Activated CD4-positive, alpha-beta T cell treated with anti-CD3 and anti-CD28 coated beads, Interleukin-2, amount 10 ng/mL, durations not matched to agents 7 days and 5 days (primary cell): ENCODE measurements at regions not wholly inside any gene's neighbourhood (a gene's known extent, or its start where the extent isn't known, plus 50 kb on each side); places are given as distances from the start of the nearest gene placed in this dataset.
A peak's percentile ranks its signal among the peaks of the same experiment; 100 is the strongest.
"Not testable (repeated sequence)": the region's sequence is repeated elsewhere in the genome, so short reads cannot be mapped to it uniquely, and the experiment has no call there.

Experiments used
- CTCF ChIA-PET: fragments of 350-600 bp; sonication (Branson Sonifier 250); formaldehyde crosslinking; loops from one replicate; lab custom pipeline; 2021; ENCODE audit warnings: antibody characterized with exemption; lab: Charles Lee
- POLR2A ChIA-PET: fragments of 350-600 bp; sonication (Branson Sonifier 250); formaldehyde crosslinking; loops from one replicate; lab custom pipeline; 2021; ENCODE audit warnings: antibody characterized with exemption; lab: Charles Lee
- DNase-seq: peaks from one replicate; pipeline ENCODE4 v3.0.0-alpha.2; 2020
- H3K27ac Mint-ChIP-seq: one replicate; pipeline ENCODE4 v1.8.0; 2021; ENCODE audit warnings: mild to moderate bottlenecking, moderate library complexity, mixed read lengths
- H3K27me3 Mint-ChIP-seq: one replicate; pipeline ENCODE4 v1.8.0; 2021; ENCODE audit warnings: mixed read lengths
- H3K36me3 Mint-ChIP-seq: one replicate; pipeline ENCODE4 v1.8.0; 2021; ENCODE audit warnings: low read depth, mixed read lengths
- H3K4me1 Mint-ChIP-seq: one replicate; pipeline ENCODE4 v1.8.0; 2021; ENCODE audit warnings: mixed read lengths
- H3K4me3 Mint-ChIP-seq: one replicate; pipeline ENCODE4 v1.8.0; 2021; ENCODE audit warnings: mild to moderate bottlenecking, moderate library complexity, mixed read lengths
- H3K9me3 Mint-ChIP-seq: one replicate; pipeline ENCODE4 v1.8.0; 2021; ENCODE audit warnings: mixed read lengths

DNA sequence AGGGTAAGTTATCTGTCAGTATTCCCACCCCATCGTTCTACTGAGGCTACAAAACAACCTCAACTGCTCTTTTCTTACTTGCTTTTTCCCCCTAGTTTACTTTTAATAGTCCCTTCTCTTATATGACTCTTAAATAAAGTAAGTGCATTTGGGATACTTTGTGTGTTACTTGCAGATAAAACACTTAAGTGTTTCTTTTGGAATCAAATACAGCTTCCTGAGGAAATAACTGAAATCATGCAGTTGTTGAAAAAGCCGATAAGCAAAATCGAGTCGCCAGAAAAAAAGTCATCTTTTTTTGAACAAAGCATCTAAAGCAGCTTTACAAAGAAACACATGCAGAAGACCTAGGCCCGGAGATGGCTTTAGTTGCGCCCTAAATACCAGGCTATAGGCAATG, 53.5 kb upstream of the EPB41L4A start:
- H3K4me3 Mint-ChIP-seq: no peak overlapping the region
- no peaks in the 10 kb centered on the region for H3K36me3 Mint-ChIP-seq
- no peaks in the 10 kb centered on the region for H3K4me1 Mint-ChIP-seq
- CTCF ChIA-PET: no interaction called here
- no peaks in the 10 kb centered on the region for H3K9me3 Mint-ChIP-seq
- POLR2A ChIA-PET: no interaction called here
- H3K27me3 Mint-ChIP-seq: peaks cover 8% of the 10 kb centered on the region
- DNase-seq: no peak
- no peak overlapping the region for H3K27ac Mint-ChIP-seq

DNA sequence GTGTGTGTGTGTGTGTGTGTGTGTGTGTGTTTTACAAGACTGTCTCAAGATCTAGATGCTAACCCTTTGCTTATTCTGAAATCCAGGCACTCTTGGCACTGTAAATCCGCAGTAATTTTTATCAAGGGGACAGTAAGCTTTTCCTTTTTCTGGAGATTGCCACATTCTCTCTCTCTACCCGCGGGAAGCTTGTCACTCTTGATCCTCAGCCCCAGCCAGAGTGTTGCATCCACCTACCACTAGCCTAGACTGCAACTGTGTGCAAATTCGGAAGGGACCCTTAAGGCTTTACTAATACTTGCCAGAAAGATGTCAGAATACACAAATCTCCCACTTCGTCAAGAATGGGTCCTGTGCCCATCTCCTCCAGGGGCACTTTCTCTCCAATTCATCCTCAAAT, 54.9 kb upstream of the EPB41L4A start:
- Mint-ChIP-seq H3K4me3 (no peak overlapping the region), H3K9me3 (no peaks in the 10 kb centered on the region), H3K27me3 (peaks cover 8% of the 10 kb centered on the region), H3K27ac (no peak overlapping the region), H3K4me1 (no peaks in the 10 kb centered on the region), H3K36me3 (no peaks in the 10 kb centered on the region)
- CTCF ChIA-PET: interaction anchor here (0.6 kb wide), 1 partner anchor 621 kb away, joined by 4 read pairs; no protein-coding TSS in a partner anchor
- no peak for DNase-seq
- POLR2A ChIA-PET: no interaction called here

DNA sequence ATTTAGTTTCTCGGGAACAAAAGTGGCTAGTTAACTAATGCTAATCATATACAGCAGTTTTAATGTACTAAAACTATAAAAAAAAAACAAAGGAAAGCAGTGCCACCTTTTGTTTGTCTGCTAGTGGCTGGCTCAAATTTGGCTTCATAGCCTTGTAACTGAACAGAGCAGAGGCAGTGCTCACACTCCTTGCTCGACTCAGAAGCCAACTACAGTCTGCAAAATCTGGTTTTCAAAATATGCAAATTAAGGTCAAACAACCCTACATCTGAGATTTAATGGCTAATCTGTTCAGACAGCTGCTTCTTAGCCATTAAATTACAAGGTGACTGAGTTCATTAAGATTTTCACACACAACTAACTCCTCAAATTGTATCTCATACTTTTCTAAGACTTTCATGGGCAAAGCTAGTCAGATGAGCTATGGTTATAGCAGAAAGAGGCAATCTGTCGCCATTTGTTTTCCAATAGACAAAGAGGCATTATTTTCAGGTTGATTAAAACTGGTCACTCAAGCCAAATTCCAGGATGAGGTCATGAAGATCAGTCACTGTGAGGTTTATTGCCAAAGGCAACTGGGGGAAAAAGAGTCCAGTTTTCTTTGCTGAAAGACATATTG, 56.8 kb upstream of the EPB41L4A start:
- Mint-ChIP-seq H3K27ac (no peak overlapping the region), H3K36me3 (no peaks in the 10 kb centered on the region), H3K4me3 (no peak overlapping the region), H3K27me3 (peaks cover 8% of the 10 kb centered on the region), H3K4me1 (no peaks in the 10 kb centered on the region), H3K9me3 (no peaks in the 10 kb centered on the region)
- ChIA-PET CTCF (no interaction called here), POLR2A (no interaction called here)
- DNase-seq: no peak

DNA sequence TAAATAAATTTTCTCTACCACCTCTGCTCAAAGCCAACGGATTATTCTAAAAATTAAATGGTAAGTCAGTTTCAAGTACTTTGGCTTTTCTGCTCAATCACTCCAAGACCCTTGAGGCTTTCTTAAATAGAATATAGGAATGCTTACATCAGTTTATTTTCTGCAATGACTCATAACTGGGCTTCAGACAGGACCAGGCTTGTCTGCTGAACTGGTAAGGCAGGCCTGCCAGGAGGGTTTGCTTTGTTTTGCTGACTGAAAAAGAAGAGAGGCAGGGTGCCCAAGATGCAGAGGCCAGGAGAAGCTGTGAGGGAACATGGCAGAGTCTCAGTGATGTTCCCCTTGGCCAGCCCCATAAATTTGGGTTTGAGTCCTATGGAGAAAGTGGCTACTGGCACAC, 60.3 kb upstream of the EPB41L4A start:
- ChIA-PET POLR2A (no interaction called here), CTCF (interaction anchor here (1.0 to 1.5 kb wide), 2 partner anchors 9 to 26 kb away, joined by 3 to 4 read pairs; no protein-coding TSS in a partner anchor)
- no peaks in the 10 kb centered on the region for H3K9me3 Mint-ChIP-seq
- H3K4me1 Mint-ChIP-seq: no peaks in the 10 kb centered on the region
- H3K27ac Mint-ChIP-seq: no peak overlapping the region
- no peaks in the 10 kb centered on the region for H3K36me3 Mint-ChIP-seq
- no peak for DNase-seq
- H3K4me3 Mint-ChIP-seq: no peak overlapping the region
- H3K27me3 Mint-ChIP-seq: peaks cover 9% of the 10 kb centered on the region

DNA sequence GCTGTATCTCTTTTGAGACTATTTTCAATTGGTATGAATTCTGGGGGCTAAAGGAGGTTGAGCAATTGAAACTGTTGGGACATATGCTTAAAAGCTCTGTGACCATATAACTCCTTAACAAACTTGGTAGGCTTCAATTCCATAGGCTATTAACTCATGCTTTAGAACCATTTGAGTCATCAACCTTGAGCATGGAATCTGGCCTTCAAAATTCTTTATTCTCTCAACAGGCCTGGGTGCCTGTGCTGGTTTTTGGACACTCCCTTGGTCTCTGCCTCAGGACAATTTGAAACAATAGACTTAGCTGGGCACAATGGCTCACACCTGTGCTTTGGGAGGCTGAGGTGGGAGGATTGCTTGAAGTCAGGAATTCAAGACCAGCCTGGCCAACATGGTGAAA, 61.4 kb upstream of the EPB41L4A start:
- Mint-ChIP-seq H3K9me3 (no peaks in the 10 kb centered on the region), H3K27me3 (peaks cover 13% of the 10 kb centered on the region), H3K4me1 (no peaks in the 10 kb centered on the region), H3K27ac (no peak overlapping the region), H3K4me3 (no peak overlapping the region), H3K36me3 (no peaks in the 10 kb centered on the region)
- POLR2A ChIA-PET: no interaction called here
- CTCF ChIA-PET: interaction anchor here (1.0 to 1.5 kb wide), 2 partner anchors 10 to 25 kb away, joined by 3 to 4 read pairs; no protein-coding TSS in a partner anchor
- no peak for DNase-seq

DNA sequence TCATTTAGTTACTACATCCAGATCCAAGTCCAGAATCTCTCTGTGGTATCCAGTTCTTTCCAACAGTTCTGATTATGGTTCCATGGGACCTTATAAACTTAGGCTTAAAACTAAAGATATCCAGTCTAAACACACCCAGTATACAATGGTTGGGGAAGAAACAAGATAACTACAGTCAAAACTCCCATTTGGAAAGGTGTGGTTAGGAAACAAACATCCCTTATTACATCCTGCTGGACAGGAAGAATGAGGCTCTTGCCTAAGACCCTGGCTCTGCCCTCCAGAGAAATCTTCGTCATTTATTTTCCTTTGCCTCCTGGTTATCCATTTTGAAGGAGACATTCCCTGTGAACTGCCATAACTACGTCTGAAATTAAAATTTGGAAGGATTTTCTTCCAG, 64.6 kb upstream of the EPB41L4A start:
- CTCF ChIA-PET: no interaction called here
- no peaks in the 10 kb centered on the region for H3K9me3 Mint-ChIP-seq
- peaks cover 13% of the 10 kb centered on the region for H3K27me3 Mint-ChIP-seq
- H3K27ac Mint-ChIP-seq: no peak overlapping the region
- H3K4me3 Mint-ChIP-seq: no peak overlapping the region
- POLR2A ChIA-PET: no interaction called here
- H3K36me3 Mint-ChIP-seq: no peaks in the 10 kb centered on the region
- no peaks in the 10 kb centered on the region for H3K4me1 Mint-ChIP-seq
- no peak for DNase-seq

DNA sequence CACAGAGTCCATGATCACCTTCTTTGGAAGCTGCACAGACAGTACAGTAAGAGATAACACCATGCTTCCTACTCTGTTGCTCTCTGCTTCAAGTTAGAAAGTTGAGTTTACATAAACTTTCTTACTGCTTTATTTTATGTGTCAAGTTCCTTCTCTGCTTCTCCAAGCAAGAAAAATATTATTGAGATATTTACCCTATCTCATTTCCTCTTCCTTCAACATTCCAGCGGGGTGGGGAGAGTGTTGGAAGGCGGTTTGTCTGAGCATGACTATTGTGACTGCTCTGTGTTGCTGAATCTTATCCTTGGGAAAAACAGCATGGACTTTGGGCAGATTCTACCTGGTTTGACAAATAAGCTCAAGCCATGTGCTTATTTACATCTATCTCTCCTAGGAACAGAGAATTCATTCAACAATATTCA, 66.9 kb upstream of the EPB41L4A start:
- no peak overlapping the region for H3K4me3 Mint-ChIP-seq
- DNase-seq: no peak
- ChIA-PET POLR2A (no interaction called here), CTCF (no interaction called here)
- H3K36me3 Mint-ChIP-seq: no peaks in the 10 kb centered on the region
- peaks cover 13% of the 10 kb centered on the region for H3K27me3 Mint-ChIP-seq
- no peaks in the 10 kb centered on the region for H3K4me1 Mint-ChIP-seq
- no peak overlapping the region for H3K27ac Mint-ChIP-seq
- no peaks in the 10 kb centered on the region for H3K9me3 Mint-ChIP-seq

DNA sequence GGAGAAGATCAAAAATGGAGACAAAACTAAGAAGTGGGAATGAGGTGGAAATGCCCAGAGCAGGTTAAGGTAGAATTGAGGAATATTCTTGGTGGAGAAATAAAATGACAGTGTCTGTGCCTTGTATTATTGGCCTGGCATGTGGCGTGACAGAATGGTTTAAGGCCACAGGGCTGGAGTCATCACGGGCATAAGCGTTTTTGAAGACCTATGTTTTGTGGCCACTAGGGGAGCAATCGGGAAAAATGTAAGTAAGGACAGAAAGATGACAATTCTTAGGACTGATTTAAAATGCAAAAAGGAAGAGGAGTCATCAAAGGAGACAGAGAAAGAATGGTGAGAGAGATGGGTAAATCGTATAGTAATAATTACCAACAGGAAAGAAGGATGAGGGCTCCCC, 72.2 kb upstream of the EPB41L4A start:
- Mint-ChIP-seq H3K9me3 (no peaks in the 10 kb centered on the region), H3K4me3 (no peak overlapping the region), H3K36me3 (no peaks in the 10 kb centered on the region), H3K27ac (no peak overlapping the region), H3K4me1 (no peaks in the 10 kb centered on the region), H3K27me3 (peaks cover 22% of the 10 kb centered on the region)
- CTCF ChIA-PET: no interaction called here
- DNase-seq: no peak
- POLR2A ChIA-PET: no interaction called here

DNA sequence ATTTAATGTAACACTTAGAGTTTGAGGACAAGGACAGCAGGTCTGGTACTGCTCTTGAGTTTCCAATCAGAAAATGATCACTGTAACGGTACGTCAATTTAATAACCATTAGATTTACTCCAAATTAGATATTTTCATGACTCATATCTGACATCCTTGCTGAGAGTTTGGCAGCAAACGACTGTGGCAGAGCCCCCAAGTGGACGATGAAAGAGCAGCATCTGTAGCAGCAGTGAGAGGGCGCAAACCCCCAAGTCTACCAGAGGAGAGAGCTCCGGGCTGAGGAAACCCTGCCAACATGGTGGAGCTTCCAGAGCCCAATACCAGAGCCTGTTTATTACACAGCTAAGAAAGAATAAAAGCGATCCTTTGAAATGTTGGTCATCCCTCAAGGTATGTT, 73.2 kb upstream of the EPB41L4A start:
- H3K27ac Mint-ChIP-seq: no peak overlapping the region
- H3K4me3 Mint-ChIP-seq: no peak overlapping the region
- no peaks in the 10 kb centered on the region for H3K36me3 Mint-ChIP-seq
- peaks cover 26% of the 10 kb centered on the region for H3K27me3 Mint-ChIP-seq
- no peaks in the 10 kb centered on the region for H3K9me3 Mint-ChIP-seq
- DNase-seq: peak; percentile 34
- H3K4me1 Mint-ChIP-seq: no peaks in the 10 kb centered on the region
- ChIA-PET CTCF (no interaction called here), POLR2A (no interaction called here)

DNA sequence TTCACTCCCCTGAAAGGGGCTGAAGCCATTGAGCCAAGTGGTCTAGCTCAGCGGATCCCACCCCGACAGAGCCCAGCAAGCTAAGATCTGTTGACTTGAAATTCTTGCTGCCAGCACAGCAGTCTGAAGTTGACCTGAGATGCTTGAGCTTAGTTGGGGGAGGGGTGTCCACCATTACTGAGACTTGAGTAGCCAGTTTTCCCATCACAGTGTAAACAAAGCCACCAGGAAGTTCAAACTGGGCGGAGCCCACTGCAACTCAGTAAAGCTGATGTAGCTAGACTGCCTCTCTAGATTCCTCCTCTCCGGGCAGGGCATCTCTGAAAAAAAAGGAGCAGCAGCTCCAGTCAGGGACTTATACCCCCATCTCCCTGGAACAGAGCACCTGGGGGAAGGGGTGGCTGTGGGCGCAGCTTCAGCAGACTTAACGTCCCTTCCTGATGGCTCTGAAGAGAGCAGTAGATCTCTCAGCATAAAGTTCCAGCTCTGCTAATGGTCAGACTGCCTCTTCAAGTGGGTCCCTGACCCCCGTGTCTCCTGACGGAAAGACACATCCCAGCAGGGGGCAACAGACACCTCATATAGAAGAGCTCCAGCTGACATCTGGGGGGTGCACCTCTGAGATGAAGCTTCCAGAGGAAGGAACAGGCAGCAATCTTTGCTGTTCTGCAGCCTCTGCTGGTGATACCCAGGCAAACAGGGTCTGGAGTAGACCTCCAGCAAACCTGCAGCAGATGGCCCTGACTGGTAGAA, 84.8 kb upstream of the EPB41L4A start:
- H3K4me3 Mint-ChIP-seq: not testable (repeated sequence)

DNA sequence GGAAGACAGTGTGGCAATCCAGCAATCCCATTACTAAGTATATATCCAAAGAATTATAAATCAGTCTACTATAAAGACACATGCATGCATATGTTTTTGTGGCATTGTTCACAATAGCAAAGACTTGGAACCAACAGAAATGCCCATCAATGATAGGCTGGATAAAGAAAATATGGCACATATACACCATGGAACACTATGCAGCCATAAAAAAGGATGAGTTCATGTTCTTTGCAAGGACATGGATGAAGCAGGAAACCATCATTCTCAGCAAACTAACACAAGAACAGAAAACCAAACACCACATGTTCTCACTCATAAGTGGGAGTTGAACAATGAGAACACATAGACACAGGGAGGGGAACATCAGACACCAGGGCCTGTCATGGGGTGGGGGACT, 90.0 kb upstream of the EPB41L4A start:
- H3K27me3 Mint-ChIP-seq, CTCF ChIA-PET, H3K4me1 Mint-ChIP-seq, POLR2A ChIA-PET, H3K36me3 Mint-ChIP-seq, H3K4me3 Mint-ChIP-seq, H3K9me3 Mint-ChIP-seq, H3K27ac Mint-ChIP-seq, DNase-seq: not testable (repeated sequence)

More for the DNA sequence above, 84.8 kb upstream of the EPB41L4A start:
- CTCF ChIA-PET: interaction anchor here (0.6 kb wide), 1 partner anchor 871 kb away, joined by 5 read pairs; no protein-coding TSS in a partner anchor
- H3K9me3 Mint-ChIP-seq, H3K27ac Mint-ChIP-seq, H3K4me1 Mint-ChIP-seq, DNase-seq, POLR2A ChIA-PET, H3K36me3 Mint-ChIP-seq: not testable (repeated sequence)
- peaks cover 15% of the 10 kb centered on the region for H3K27me3 Mint-ChIP-seq

DNA sequence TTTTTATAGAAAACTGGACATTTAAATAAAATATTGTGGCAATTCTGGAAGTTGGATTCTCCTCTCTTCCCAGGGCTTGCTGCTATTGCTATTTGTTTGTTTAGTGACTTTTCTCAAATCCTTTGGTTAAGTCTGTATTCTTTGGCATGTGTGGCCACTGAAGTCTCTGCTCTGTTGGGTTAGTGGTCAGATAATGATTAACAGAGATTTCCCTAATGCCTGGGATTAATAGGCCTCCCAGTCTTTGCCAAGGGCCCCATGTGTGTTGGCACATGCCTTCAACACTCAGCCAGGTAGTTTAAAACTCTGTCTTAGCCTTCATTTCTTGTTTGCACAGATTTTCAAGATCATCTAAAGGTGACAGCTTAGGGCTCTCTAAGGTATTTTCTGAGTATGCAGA, 92.8 kb upstream of the EPB41L4A start:
- POLR2A ChIA-PET: no interaction called here
- Mint-ChIP-seq H3K27me3 (peaks cover 7% of the 10 kb centered on the region), H3K36me3 (no peaks in the 10 kb centered on the region), H3K9me3 (no peaks in the 10 kb centered on the region), H3K27ac (no peak overlapping the region), H3K4me1 (no peaks in the 10 kb centered on the region), H3K4me3 (no peak overlapping the region)
- CTCF ChIA-PET: no interaction called here
- no peak for DNase-seq

DNA sequence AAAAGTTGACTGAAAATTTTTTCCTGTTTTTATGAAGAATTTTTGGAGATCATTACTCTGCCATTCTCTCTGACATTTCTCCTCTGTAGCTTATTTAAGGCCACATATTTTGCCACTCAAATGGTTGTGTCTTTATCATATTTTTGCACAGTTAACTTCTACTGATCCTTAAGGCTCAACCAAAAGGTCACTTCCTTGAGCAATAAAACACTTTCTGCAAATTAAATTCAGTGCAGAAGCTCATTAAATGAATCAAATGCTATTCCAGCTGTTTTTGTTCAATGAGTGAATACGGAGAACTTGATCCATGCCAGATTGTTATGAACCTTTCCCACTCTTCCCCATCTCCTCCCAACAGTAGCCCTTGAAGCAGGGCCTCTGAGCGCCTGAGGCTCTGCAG, 93.8 kb upstream of the EPB41L4A start:
- ChIA-PET POLR2A (no interaction called here), CTCF (no interaction called here)
- no peaks in the 10 kb centered on the region for H3K9me3 Mint-ChIP-seq
- peaks cover 7% of the 10 kb centered on the region for H3K27me3 Mint-ChIP-seq
- no peaks in the 10 kb centered on the region for H3K4me1 Mint-ChIP-seq
- no peak for DNase-seq
- no peak overlapping the region for H3K27ac Mint-ChIP-seq
- no peak overlapping the region for H3K4me3 Mint-ChIP-seq
- H3K36me3 Mint-ChIP-seq: no peaks in the 10 kb centered on the region
